ENCODE measurements at regions not wholly inside any gene's neighbourhood (a gene's known extent, or its start where the extent isn't known, plus 50 kb on each side); places are given as distances from the start of the nearest gene placed in this dataset.

DNA sequence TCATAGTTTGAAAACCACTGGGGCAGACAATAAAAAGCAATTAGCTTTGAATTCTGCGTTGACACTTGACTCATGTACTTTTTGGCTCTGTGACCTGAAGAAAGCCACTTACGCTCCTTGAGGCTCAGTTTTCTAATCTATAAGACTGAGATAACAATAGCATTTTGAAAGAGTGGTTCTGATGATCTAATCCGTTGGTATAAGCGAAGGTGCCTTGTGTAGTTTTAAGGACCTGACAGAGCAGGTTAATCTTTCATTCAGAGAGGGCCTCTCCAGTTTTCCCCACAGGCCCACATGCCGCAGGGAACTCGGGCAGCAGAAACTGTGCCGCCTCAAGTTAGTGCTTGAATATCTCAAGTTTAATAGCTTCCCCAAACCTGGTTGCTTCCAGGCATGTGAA is 306.0 kb upstream of the GBE1 start:
- ATAC-seq (ENCODE audit: insufficient number of reproducible peaks, low FRiP score, low read depth): no peak
- no peak overlapping the region for H3K4me3 ChIP-seq
- no peak overlapping the region for H3K27ac ChIP-seq
- no peaks in the 10 kb centered on the region for H3K36me3 ChIP-seq
- DNase-seq (ENCODE audit: low spot score): no peak
- no peaks in the 10 kb centered on the region for H3K9me3 ChIP-seq
- TF ChIP-seq, protein P1, sequence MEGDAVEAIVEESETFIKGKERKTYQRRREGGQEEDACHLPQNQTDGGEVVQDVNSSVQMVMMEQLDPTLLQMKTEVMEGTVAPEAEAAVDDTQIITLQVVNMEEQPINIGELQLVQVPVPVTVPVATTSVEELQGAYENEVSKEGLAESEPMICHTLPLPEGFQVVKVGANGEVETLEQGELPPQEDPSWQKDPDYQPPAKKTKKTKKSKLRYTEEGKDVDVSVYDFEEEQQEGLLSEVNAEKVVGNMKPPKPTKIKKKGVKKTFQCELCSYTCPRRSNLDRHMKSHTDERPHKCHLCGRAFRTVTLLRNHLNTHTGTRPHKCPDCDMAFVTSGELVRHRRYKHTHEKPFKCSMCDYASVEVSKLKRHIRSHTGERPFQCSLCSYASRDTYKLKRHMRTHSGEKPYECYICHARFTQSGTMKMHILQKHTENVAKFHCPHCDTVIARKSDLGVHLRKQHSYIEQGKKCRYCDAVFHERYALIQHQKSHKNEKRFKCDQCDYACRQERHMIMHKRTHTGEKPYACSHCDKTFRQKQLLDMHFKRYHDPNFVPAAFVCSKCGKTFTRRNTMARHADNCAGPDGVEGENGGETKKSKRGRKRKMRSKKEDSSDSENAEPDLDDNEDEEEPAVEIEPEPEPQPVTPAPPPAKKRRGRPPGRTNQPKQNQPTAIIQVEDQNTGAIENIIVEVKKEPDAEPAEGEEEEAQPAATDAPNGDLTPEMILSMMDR (IDR thresholded peaks at IDR 0.05): no peak
- H3K27me3 ChIP-seq (replicated peaks; ENCODE audit: insufficient read depth): no peaks in the 10 kb centered on the region
- no peaks in the 10 kb centered on the region for H3K4me1 ChIP-seq (ENCODE audit: control insufficient read depth in 1 of 2, low read depth in 2 of 2)

DNA sequence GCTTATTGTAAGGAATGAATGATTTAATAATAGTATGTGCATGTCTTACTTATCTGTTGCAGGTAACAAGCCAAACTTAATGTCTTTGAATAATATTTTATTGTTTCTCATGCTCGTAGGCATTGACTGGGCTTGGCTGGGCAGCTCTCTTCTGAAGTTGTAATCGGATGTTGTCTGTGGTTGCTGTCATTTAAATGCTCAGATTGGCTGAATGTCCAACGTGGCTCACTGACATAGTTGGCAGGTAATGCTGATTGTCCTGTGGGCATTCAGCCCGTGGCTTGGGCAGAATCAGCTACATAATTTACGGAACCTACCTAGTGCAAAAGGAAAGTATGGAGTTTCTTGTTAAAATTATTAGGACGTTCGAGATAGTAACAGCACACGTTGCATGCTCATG is 297.4 kb upstream of the GBE1 start:
- DNase-seq (ENCODE audit: low spot score) (no peak), ATAC-seq (ENCODE audit: insufficient number of reproducible peaks, low FRiP score, low read depth) (no peak)
- no peaks in the 10 kb centered on the region for H3K36me3 ChIP-seq
- H3K27me3 ChIP-seq (replicated peaks; ENCODE audit: insufficient read depth): no peaks in the 10 kb centered on the region
- no peak overlapping the region for H3K4me3 ChIP-seq
- no peaks in the 10 kb centered on the region for H3K4me1 ChIP-seq (ENCODE audit: control insufficient read depth in 1 of 2, low read depth in 2 of 2)
- H3K27ac ChIP-seq: no peak overlapping the region
- no peaks in the 10 kb centered on the region for H3K9me3 ChIP-seq
- TF ChIP-seq, protein P1 (IDR thresholded peaks at IDR 0.05): no peak

DNA sequence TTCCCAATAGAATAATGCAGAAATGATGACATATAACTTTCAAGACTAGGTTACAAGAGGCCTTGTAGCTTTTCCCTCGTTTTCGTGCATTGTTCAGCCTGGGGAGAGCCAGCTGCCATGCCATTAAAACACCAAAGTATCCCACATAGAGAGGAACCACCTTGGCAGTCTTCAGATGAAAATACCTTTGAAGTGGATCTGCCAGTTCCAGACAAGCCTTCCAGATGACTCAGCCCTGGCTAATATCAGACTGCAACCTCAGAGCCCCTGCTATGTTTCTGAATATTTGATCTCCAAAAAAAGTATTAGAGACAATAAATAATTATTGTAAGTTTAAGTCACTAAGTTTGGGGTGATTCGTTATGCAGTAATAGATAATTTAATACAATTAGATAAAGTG is 294.3 kb upstream of the GBE1 start:
- H3K27ac ChIP-seq: no peak overlapping the region
- DNase-seq (ENCODE audit: low spot score) (no peak), ATAC-seq (ENCODE audit: insufficient number of reproducible peaks, low FRiP score, low read depth) (no peak)
- H3K4me1 ChIP-seq (ENCODE audit: control insufficient read depth in 1 of 2, low read depth in 2 of 2): no peaks in the 10 kb centered on the region
- no peaks in the 10 kb centered on the region for H3K27me3 ChIP-seq (replicated peaks; ENCODE audit: insufficient read depth)
- H3K36me3 ChIP-seq: no peaks in the 10 kb centered on the region
- TF ChIP-seq, protein P1 (IDR thresholded peaks at IDR 0.05): no peak
- no peak overlapping the region for H3K4me3 ChIP-seq
- no peaks in the 10 kb centered on the region for H3K9me3 ChIP-seq

DNA sequence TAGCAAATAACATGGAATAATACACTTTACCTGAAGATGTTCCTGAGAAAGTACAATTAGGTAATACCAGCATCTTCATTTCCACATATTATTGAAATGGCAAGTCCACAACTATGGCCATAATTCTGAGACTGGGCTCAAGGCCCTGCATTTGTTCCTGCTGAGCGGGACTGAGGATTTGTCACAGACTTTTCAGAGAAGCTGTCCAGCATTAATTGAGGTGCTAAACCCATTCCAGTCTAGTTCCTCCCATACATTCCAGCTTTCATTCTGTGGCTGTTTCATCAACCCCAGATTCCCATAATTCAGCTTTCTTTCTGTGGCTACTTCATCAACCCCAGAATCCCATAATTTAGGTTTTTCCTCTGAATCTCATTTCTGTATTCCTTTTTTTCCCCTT is 293.4 kb upstream of the GBE1 start:
- no peak for DNase-seq (ENCODE audit: low spot score)
- Histone ChIP-seq H3K27ac (no peak overlapping the region), H3K27me3 (replicated peaks; ENCODE audit: insufficient read depth) (no peaks in the 10 kb centered on the region), H3K36me3 (no peaks in the 10 kb centered on the region), H3K4me1 (ENCODE audit: control insufficient read depth in 1 of 2, low read depth in 2 of 2) (no peaks in the 10 kb centered on the region), H3K9me3 (no peaks in the 10 kb centered on the region), H3K4me3 (no peak overlapping the region)
- ATAC-seq (ENCODE audit: insufficient number of reproducible peaks, low FRiP score, low read depth): no peak
- TF ChIP-seq, protein P1 (IDR thresholded peaks at IDR 0.05): no peak

DNA sequence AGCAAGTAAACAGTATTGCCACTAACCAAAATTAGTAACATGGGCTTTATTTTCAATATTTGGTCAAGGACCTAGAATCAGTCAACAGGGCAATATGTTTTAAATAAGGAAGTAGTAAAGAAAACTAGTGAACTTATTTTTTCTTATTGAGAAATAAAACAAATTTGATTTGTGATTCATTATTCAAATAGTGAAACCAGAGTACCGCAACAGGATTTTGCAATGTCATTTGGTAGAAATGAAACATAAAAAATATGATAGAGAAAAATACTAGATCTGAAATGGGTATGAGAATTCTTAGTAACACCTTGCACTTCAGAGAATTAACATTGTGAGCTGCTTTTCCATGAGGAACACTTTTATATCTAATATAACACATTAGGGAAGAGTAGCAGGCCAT is 291.8 kb upstream of the GBE1 start:
- TF ChIP-seq, protein P1 (IDR thresholded peaks at IDR 0.05): no peak
- no peak for DNase-seq (ENCODE audit: low spot score)
- no peak overlapping the region for H3K4me3 ChIP-seq
- no peak for ATAC-seq (ENCODE audit: insufficient number of reproducible peaks, low FRiP score, low read depth)
- H3K9me3 ChIP-seq: no peaks in the 10 kb centered on the region
- no peaks in the 10 kb centered on the region for H3K27me3 ChIP-seq (replicated peaks; ENCODE audit: insufficient read depth)
- H3K27ac ChIP-seq: no peak overlapping the region
- H3K4me1 ChIP-seq (ENCODE audit: control insufficient read depth in 1 of 2, low read depth in 2 of 2): no peaks in the 10 kb centered on the region
- no peaks in the 10 kb centered on the region for H3K36me3 ChIP-seq

All from thoracic aorta (tissue), 2 donors.